Activated T-cell treated with anti-CD3 and anti-CD28 coated beads, Interleukin-2, amount 50 U/mL, for 1 hour (primary cell): ENCODE measurements at regions not wholly inside any gene's neighbourhood (a gene's known extent, or its start where the extent isn't known, plus 50 kb on each side); places are given as distances from the start of the nearest gene placed in this dataset.

Experiments used
- DNase-seq: peaks from one replicate; pipeline ENCODE4 v3.0.0-alpha.2; 2020

GRCh38 chr5:118257066-118257465 is 731.3 kb downstream of the DTWD2 start:
- DNase-seq, result no peak

- no peak for DNase-seq
Observed at GRCh38 chr5:118253225-118254061, 734.9 kb downstream of the DTWD2 start.

DNA sequence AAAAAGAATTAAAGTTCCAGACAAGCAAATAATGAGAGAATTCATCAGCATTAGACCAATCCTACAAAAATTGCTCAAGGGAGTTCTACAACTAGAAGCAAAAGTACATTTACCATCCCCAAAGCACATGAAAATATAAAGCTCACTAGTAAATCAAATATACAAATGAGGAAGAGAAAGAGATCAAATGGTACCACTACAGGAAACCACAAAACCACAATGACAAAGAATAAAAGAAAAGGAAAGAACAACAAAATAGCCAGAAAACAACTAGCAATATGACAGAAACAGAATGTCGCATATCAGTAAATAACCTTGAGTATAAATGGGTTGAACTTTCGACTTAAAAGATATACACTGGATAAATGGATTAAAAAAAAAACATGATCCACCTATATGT is 739.0 kb downstream of the DTWD2 start:
- no peak for DNase-seq

DNA sequence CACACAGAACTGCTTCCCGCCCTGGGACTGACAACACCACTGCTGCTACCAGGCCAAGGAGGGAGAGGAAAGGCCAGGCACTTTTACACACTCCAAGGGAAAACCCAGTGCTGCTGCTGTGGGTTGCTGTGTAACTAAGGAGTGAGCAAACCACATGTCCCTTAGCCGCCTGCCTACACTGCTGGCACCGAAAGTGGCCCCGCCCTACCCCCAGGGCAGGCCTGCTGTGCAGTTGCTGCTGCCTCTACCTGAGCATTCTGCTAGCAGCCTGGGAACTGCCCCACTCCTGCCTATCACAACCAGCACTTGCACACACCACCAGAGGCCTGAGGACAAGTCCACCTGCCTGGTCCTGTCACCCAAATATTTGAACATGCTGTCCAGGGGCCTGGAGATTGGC is 740.9 kb downstream of the DTWD2 start:
- DNase-seq, result no peak

- DNase-seq, result no peak
Observed at GRCh38 chr5:118243613-118244012, 744.7 kb downstream of the DTWD2 start.

DNA sequence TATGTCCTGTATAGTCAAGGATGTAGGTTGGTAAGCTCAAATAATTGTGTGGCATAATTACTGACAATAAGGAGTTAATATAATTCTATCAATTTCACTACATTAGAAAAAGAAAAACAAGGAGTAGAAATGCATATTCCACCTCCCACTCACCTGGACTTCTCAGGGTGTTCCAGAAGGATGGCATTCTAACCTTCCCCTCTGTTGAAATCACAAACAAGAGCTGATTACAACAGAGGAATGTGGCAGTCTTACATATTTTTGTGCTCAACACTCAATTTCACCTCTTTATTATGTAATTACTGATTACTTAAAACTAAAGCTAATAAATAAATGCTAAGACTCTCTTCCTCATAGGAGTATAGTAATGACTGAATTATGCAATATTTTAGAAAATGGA is 745.3 kb downstream of the DTWD2 start:
- DNase-seq, result no peak

GRCh38 chr5:118236108-118236849 is 752.1 kb downstream of the DTWD2 start:
- DNase-seq, result no peak

GRCh38 chr5:118233606-118234005 is 754.7 kb downstream of the DTWD2 start:
- no peak for DNase-seq

DNA sequence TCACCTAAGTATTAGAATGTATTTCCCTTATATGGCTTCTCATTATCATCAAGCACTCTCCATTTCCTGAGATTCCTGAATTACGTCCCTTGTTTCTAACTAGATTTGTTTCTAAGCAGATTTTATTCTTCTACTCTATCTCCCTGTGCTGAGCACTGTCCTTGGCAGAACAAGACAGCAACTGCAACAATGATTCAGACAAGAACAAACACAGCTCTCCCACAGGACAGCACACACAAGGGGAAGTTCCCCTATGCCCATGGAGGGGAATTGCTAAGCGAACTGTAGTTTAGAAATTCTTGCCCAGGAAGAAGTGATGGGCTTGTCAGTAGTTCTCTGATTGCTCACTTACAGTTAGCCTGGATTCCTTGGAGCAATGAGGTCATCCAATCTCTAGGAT is 759.9 kb downstream of the DTWD2 start:
- no peak for DNase-seq

GRCh38 chr5:118224546-118224945 is 763.8 kb downstream of the DTWD2 start:
- no peak for DNase-seq

- DNase-seq, result no peak
Observed at GRCh38 chr5:118220556-118221195, 767.7 kb downstream of the DTWD2 start.

- DNase-seq, result no peak
Observed at GRCh38 chr5:118211606-118212005, 776.7 kb downstream of the DTWD2 start.

DNA sequence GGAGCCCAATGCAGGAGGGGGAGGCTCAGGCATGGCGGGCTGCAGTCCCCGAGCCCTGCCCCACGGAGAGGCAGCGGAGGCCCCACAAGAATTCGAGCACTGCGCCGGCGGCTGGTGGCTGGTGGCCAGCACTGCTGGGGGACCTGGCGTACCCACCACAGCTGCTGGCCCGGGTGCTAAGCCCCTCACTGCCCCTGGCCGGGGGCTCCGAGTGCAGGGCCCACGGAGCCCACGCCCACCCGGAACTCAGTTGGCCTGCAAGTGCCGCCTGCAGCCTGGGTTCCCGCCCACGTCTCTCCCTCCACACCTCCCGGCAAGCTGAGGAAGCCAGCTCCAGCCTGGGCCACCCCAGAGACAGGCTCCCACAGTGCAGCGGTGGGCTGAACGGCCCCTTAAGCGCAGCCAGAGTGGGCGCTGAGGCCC is 780.3 kb downstream of the DTWD2 start:
- no peak for DNase-seq

DNA sequence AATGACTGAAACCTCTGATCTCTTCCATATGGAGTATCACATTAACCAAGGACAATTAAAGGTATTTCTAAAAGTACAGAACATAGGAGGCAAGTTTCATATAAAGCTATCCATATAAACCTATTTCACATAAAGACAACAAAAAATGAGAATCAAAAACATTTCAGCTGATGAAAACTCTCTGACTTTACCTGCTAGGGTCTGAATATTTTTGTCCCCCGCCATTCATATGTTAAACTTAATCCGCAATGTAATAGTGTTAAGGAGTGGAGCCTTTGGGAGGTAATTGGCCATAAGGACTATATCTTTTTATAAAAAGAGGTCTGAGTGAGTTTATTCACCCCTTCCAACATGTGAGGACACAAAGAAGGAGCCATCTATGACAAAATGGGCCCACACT is 788.5 kb downstream of the DTWD2 start:
- no peak for DNase-seq

DNA sequence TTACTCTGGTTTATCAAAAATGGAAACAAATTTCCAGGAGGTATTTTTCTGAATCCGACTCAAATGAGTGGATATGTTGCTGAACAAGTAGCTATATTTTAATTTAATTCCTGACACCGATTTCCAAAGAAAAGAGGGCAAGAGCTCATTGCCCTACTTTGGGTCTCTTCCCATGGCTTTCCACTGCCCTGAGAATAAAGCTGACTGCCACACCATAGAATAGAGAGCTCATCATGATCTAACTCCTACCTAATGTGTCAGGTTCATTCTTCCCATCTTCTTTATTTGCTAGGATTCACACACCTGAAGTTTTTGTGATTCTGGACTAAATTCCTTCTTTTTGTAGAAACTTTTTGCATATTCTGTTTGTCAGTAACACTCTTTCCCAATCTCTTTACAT is 792.1 kb downstream of the DTWD2 start:
- DNase-seq, result no peak

DNA sequence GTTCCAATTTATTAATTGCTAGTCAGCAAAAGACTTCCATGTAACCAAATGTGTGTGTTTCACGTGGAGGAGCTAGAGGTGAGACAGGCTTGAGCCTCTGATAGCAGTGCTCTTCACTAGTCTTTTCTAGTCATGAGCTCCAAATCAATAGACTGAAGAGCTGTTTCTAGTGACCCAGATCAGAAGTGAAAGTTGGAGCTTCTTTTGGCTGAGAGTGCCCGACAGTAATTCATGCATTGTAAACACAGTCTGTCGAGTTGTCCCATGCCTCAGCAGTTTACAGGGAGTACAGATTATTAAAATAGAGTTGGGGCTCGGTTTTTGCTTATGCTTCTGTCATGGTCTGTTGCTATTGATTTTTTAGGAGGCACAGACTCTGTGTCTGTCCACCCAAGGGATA is 793.1 kb downstream of the DTWD2 start:
- no peak for DNase-seq

GRCh38 chr5:118193194-118193905 is 795.0 kb downstream of the DTWD2 start:
- no peak for DNase-seq

DNA sequence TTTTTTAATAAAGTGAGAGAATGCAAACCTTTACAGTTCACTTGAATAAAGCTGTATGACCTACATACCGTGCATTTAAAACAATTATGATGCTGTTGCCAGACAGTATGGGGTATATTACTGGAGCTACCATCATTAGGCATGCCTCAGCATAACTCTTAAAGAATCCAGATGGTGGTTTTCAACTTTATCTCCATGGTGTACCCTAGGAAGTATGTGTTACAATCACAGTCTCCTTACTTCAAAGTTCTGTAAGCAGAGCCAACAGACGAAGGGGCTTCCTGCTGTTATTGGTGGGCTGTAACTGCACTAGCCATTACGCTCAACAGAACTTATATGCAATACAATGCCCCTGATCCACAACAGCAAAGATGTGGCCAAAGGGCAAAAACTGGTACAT is 803.3 kb downstream of the DTWD2 start:
- no peak for DNase-seq

DNA sequence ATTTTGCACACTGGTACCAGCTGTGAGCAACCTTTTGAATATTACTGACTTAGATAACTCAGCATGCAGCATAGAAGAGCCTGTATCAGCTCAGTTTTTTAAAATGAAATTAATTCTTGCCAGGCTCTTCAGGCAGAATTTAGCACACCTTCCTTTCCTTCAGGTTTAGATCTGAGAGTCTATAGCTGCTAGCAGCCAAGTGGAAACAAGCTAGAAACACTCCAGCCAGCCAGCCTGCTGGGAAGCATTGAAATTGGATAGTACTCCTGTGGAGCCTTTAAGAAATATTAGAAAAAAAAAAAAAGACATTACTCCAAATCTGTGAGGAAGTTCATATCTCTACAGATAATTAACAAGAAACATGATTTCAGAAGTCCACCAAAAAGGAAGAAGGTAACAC is 812.2 kb downstream of the DTWD2 start:
- DNase-seq, result no peak

DNA sequence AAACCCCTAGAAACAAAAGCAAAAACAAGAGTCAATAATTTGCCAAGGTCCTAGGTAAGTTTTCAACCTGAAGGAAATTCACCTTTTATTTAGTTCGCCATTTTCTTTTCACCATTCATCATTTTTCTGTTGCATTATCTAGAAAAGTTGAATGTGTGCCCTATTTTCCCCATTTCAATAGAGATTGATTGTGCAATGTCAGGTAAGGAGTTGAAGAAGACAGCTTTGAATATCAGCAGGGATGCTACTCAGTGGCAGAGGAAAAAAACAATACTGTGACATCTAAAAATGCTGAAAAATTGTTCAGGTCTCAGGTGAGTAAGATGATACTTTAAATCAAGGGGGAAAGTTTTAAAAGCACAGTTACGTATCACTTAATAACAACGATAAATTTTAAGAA is 813.7 kb downstream of the DTWD2 start:
- no peak for DNase-seq

- DNase-seq, result no peak
Observed at GRCh38 chr5:118173340-118173739, 815.0 kb downstream of the DTWD2 start.

DNA sequence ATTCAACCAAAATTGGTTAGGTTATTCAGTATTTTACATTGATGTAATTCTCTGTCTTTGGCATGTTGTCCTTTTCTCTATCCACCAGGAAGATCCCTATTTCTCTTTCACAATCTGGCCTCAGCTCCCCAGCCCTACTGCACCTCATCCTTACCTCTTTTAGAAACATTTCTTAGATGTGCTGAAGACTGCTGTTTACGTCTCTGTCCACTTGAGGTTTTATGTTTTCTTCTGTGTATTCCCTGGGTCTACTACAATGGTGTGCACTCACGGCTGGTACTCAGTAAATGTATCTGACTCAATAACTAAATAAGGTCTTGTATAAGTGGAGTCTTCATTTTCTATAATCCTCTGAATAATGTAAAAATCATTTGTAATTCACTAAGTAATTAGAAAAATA is 822.7 kb downstream of the DTWD2 start:
- DNase-seq, result no peak

- no peak for DNase-seq
Observed at GRCh38 chr5:118156181-118156580, 832.2 kb downstream of the DTWD2 start.
